HEK293T (cell line): ENCODE measurements at regions not wholly inside any gene's neighbourhood (a gene's known extent, or its start where the extent isn't known, plus 50 kb on each side); places are given as distances from the start of the nearest gene placed in this dataset.

Experiments
- CTCF ChIA-PET: fragments of 350-600 bp; formaldehyde crosslinking; extraction: SDS; loops from one replicate; lab custom pipeline; 2021; ENCODE audit warnings: antibody characterized with exemption, inconsistent platforms; lab: Yijun Ruan, JAX
- POLR2A ChIA-PET: fragments of 350-600 bp; formaldehyde crosslinking; extraction: SDS; loops from one replicate; lab custom pipeline; 2020; ENCODE audit warnings: antibody characterized with exemption, inconsistent platforms; lab: Yijun Ruan, JAX
- DNase-seq: peaks from one replicate; pipeline ENCODE4 v3.0.0; 2012; ENCODE audit warnings: mixed read lengths; ENCODE audit errors: extremely low spot score
- ARNT ChIP-seq: fragments of 450-650 bp; IDR thresholded peaks from 2 replicates; pipeline ENCODE4 v1.6.1; 2017; ENCODE audit warnings: mild to moderate bottlenecking
- BHLHE40 ChIP-seq: fragments of 450-650 bp; IDR thresholded peaks from 2 replicates; pipeline ENCODE4 v1.6.1; 2016; ENCODE audit warnings: mild to moderate bottlenecking, moderate library complexity, borderline replicate concordance
- CTBP1 ChIP-seq: fragments of 450-650 bp; IDR thresholded peaks from 2 replicates; pipeline ENCODE4 v1.6.1; 2016; ENCODE audit warnings: borderline replicate concordance
- ELF4 ChIP-seq: fragments of 450-650 bp; IDR thresholded peaks from 2 replicates; pipeline ENCODE4 v1.6.1; 2017; ENCODE audit warnings: antibody characterized with exemption
- FOXA1 ChIP-seq: fragments of 450-650 bp; IDR thresholded peaks from 2 replicates; pipeline ENCODE4 v1.6.1; 2016; ENCODE audit warnings: mild to moderate bottlenecking
- FOXK2 ChIP-seq: fragments of 450-650 bp; IDR thresholded peaks from 2 replicates; pipeline ENCODE4 v1.6.1; 2016; ENCODE audit warnings: mild to moderate bottlenecking
- FOXM1 ChIP-seq: fragments of 450-650 bp; IDR thresholded peaks from 2 replicates; pipeline ENCODE4 v1.6.1; 2017; ENCODE audit warnings: mild to moderate bottlenecking, borderline replicate concordance
- HDGF ChIP-seq: fragments of 450-650 bp; IDR thresholded peaks from 2 replicates; pipeline ENCODE4 v1.6.1; 2017; ENCODE audit warnings: antibody characterized with exemption, borderline replicate concordance
- L3MBTL2 ChIP-seq: fragments of 450-650 bp; conservative IDR thresholded peaks from 2 replicates; pipeline ENCODE4 v1.6.1; 2016; ENCODE audit warnings: mild to moderate bottlenecking
- LEF1 ChIP-seq: fragments of 450-650 bp; IDR thresholded peaks from 2 replicates; pipeline ENCODE4 v1.6.1; 2017; ENCODE audit warnings: mild to moderate bottlenecking, borderline replicate concordance
- NFRKB ChIP-seq: fragments of 450-650 bp; IDR thresholded peaks from 2 replicates; pipeline ENCODE4 v1.6.1; 2016; ENCODE audit warnings: mild to moderate bottlenecking, moderate library complexity
- PKNOX1 ChIP-seq: fragments of 450-650 bp; IDR thresholded peaks from 2 replicates; pipeline ENCODE4 v1.6.1; 2016
- SP1 ChIP-seq: fragments of 450-650 bp; IDR thresholded peaks from 2 replicates; pipeline ENCODE4 v1.6.1; 2017
- SUZ12 ChIP-seq: fragments of 450-650 bp; IDR thresholded peaks from 2 replicates; pipeline ENCODE4 v1.6.1; 2016; ENCODE audit warnings: mild to moderate bottlenecking
- TARDBP ChIP-seq: fragments of 450-650 bp; IDR thresholded peaks from 2 replicates; pipeline ENCODE4 v1.6.1; 2016
- ZNF384 ChIP-seq: fragments of 450-650 bp; IDR thresholded peaks from 2 replicates; pipeline ENCODE4 v1.6.1; 2016

DNA sequence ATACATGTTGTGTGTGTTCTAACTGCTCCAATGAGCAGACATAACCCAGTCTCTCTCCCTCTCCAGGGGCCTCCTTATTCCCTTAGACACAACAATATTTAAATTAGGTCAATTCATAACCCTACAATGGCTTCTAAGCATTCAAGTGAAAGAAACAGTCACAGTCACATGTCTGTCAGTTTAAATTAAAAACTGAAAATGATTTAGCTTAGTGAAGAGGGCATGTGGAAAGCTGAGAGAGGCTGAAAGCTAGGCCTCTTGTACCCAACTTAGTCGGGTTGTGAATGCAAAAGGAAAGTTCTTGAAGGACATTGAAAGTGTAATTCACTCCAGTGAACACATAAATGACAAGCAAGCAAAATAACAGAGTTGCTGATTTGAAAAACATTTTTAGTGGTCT is 1519.6 kb downstream of the OTOL1 start:
- no peak for DNase-seq
- no peak for TF ChIP-seq TARDBP
- no peak for TF ChIP-seq SUZ12
- no peak for TF ChIP-seq PKNOX1
- no peak for TF ChIP-seq LEF1
- no peak for TF ChIP-seq L3MBTL2
- no peak for TF ChIP-seq FOXA1
- TF ChIP-seq NFRKB: no peak
- no peak for TF ChIP-seq ZNF384
- TF ChIP-seq ELF4: no peak
- TF ChIP-seq FOXM1: no peak
- no peak for TF ChIP-seq SP1
- POLR2A ChIA-PET: no interaction called here
- CTCF ChIA-PET: no interaction called here

GRCh38 chr3:163018067-163018466 is 1521.5 kb downstream of the OTOL1 start:
- TF ChIP-seq FOXK2 (no peak), TARDBP (no peak), SUZ12 (no peak), NFRKB (no peak), ARNT (no peak), SP1 (no peak), PKNOX1 (no peak)
- ChIA-PET CTCF (no interaction called here), POLR2A (no interaction called here)
- DNase-seq: no peak

GRCh38 chr3:163018664-163019063 is 1522.1 kb downstream of the OTOL1 start:
- TF ChIP-seq L3MBTL2 (no peak), TARDBP (no peak), ZNF384 (no peak), ARNT (no peak), LEF1 (no peak), SP1 (no peak), FOXK2 (no peak), NFRKB (no peak), ELF4 (no peak), CTBP1 (no peak), BHLHE40 (no peak), FOXM1 (no peak), HDGF (no peak), FOXA1 (no peak), PKNOX1 (no peak), SUZ12 (no peak)
- ChIA-PET POLR2A (no interaction called here), CTCF (no interaction called here)
- DNase-seq: no peak

DNA sequence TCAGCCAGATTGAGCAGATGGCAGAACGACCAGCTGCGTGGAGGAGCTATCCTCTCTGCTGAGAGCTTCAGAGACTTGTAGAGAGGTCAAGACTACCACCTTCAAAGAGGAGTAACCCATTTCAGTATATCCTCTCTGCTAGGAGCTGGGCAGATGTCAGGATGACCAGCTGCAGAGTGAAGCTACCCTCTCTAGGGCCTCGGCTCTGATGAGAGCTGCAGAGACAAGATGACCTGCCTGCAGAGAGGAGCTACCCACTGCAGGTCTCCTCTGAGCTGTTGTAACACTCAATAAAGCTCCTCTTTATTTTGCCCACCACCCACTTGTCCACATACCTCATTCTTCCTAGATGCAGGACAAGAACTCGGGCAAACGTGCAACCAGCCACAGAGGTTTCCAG is 1522.7 kb downstream of the OTOL1 start:
- DNase-seq: no peak
- POLR2A ChIA-PET: no interaction called here
- no peak for TF ChIP-seq NFRKB
- no peak for TF ChIP-seq BHLHE40
- no peak for TF ChIP-seq SP1
- no peak for TF ChIP-seq LEF1
- no peak for TF ChIP-seq CTBP1
- no peak for TF ChIP-seq FOXM1
- TF ChIP-seq HDGF: no peak
- TF ChIP-seq FOXK2: no peak
- no peak for TF ChIP-seq PKNOX1
- TF ChIP-seq ELF4: no peak
- TF ChIP-seq L3MBTL2: no peak
- TF ChIP-seq FOXA1: no peak
- TF ChIP-seq ARNT: no peak
- no peak for TF ChIP-seq ZNF384
- no peak for TF ChIP-seq TARDBP
- TF ChIP-seq SUZ12: no peak
- CTCF ChIA-PET: no interaction called here

DNA sequence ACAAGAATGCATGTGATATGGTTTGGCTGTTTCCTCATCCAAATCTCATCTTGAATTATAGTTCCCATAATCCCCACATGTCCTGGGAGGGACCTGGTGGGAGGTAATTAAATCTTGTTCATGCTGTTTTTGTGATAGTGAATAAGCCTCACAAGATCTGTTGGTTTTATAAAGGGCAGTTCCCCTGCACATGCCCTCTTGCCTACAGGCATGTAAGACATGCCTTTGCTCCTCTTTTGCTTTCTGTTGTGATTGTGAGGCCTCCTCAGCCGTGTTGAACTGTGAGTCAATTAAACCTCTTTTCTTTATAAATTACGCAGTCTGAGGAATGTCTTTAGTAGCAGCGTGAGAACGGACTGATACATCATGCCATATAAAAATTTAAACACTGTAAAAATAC is 1537.0 kb downstream of the OTOL1 start:
- ChIA-PET CTCF (no interaction called here), POLR2A (no interaction called here)
- TF ChIP-seq FOXK2 (no peak), PKNOX1 (no peak), CTBP1 (no peak), ELF4 (no peak), FOXM1 (no peak), ZNF384 (no peak), BHLHE40 (no peak), TARDBP (no peak), FOXA1 (no peak), NFRKB (no peak), SP1 (no peak), L3MBTL2 (no peak), SUZ12 (no peak), HDGF (no peak), ARNT (no peak), LEF1 (no peak)
- DNase-seq: no peak
